DND-41 (cell line): ENCODE measurements at regions not wholly inside any gene's neighbourhood (a gene's known extent, or its start where the extent isn't known, plus 50 kb on each side); places are given as distances from the start of the nearest gene placed in this dataset.

ENCODE experiments used
- ATAC-seq: fragments of 200-7000 bp; cut with Tn5 transposase; 3 replicates; pipeline ENCODE4 v1.9.1; 2021; ENCODE audit warnings: low read depth; ENCODE audit not compliant: insufficient read depth
- DNase-seq: peaks from one replicate; pipeline ENCODE4 v3.0.0-alpha.2; 2020
- H2AFZ ChIP-seq: 2 replicates; pipeline ENCODE4 v1.6.0; 2012; ENCODE audit warnings: low read depth, low read length
- H3K27ac ChIP-seq: 2 replicates; pipeline ENCODE4 v1.5.1; 2012; ENCODE audit warnings: low read length, inconsistent platforms
- H3K27me3 ChIP-seq: fragments of 200-600 bp; sonication (generic); 2 replicates; pipeline ENCODE4 v1.6.0; 2012; ENCODE audit warnings: low read length, mild to moderate bottlenecking, inconsistent platforms; ENCODE audit not compliant: insufficient read depth, poor library complexity
- H3K36me3 ChIP-seq: 2 replicates; pipeline ENCODE4 v1.5.1; 2012; ENCODE audit warnings: low read length, inconsistent platforms; ENCODE audit not compliant: insufficient read depth
- H3K4me1 ChIP-seq: 2 replicates; pipeline ENCODE4 v1.5.1; 2012; ENCODE audit warnings: mild to moderate bottlenecking, low read length; ENCODE audit not compliant: insufficient read depth
- H3K4me2 ChIP-seq: 2 replicates; pipeline ENCODE4 v1.6.0; 2012; ENCODE audit warnings: mild to moderate bottlenecking, moderate library complexity, low read length, inconsistent platforms; ENCODE audit not compliant: insufficient read depth
- H3K4me3 ChIP-seq, 2 experiments: fragments of 200-600 bp in 1 of 2; shearing (Covaris generic) in 1 of 2; 2 replicates each; pipeline ENCODE4 v1.5.1; 2012 to 2016; ENCODE audit warnings: inconsistent platforms in 2 of 2, low read length in 2 of 2, mild to moderate bottlenecking in 2 of 2, low read depth in 1 of 2, moderate library complexity in 1 of 2
- H3K79me2 ChIP-seq: 2 replicates; pipeline ENCODE4 v1.6.0; 2012; ENCODE audit warnings: low read length, inconsistent platforms; ENCODE audit not compliant: insufficient read depth
- H3K9ac ChIP-seq: 2 replicates; pipeline ENCODE4 v1.6.0; 2012; ENCODE audit warnings: low read depth, mild to moderate bottlenecking, inconsistent platforms, low read length, moderate library complexity
- H3K9me3 ChIP-seq: 2 replicates; pipeline ENCODE4 v1.5.1; 2012; ENCODE audit warnings: low read length, moderate library complexity, mild to moderate bottlenecking, inconsistent platforms; ENCODE audit not compliant: insufficient read depth, severe bottlenecking
- H4K20me1 ChIP-seq: 2 replicates; pipeline ENCODE4 v1.6.0; 2012; ENCODE audit warnings: low read length; ENCODE audit not compliant: insufficient read depth
- EZH2 ChIP-seq: IDR thresholded peaks from 3 replicates; pipeline ENCODE4 v1.6.1; 2012; ENCODE audit warnings: borderline replicate concordance, low read depth, mild to moderate bottlenecking, moderate library complexity, low read length, inconsistent platforms; ENCODE audit not compliant: severe bottlenecking
- TF ChIP-seq, protein P1 (sequence below): IDR thresholded peaks from 2 replicates; pipeline ENCODE4 v1.5.1; 2012; ENCODE audit warnings: borderline replicate concordance, low read length, moderate library complexity, mild to moderate bottlenecking; ENCODE audit not compliant: poor library complexity, severe bottlenecking; ENCODE audit errors: extremely low read depth

DNA sequence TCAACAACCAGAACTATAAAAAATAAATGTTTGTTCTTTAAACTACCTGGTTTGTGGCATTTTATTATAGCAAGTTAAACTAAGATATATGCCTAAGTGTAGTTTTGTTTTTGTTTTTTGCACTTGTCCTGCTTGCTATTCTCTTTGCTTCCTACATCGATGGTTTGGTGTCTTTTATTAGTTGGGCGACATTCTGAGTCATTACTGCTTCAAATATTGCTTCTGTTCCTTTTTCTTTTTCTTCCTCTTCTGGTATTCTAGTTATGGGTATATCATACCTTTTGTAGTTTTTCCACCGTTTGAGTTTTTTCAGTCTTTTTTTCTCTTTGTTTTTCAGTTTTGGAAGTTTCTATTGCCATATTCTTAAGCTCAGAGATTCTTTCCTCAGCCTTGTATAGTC is 86.9 kb downstream of the MACIR start:
- H3K9me3 ChIP-seq, result no peaks in the 10 kb centered on the region
- no peaks in the 10 kb centered on the region for H3K4me1 ChIP-seq
- H4K20me1 ChIP-seq, result no peaks in the 10 kb centered on the region
- H3K9ac ChIP-seq, result no peak overlapping the region
- no peaks in the 10 kb centered on the region for H3K79me2 ChIP-seq
- TF ChIP-seq EZH2, result no peak
- TF ChIP-seq, protein P1, sequence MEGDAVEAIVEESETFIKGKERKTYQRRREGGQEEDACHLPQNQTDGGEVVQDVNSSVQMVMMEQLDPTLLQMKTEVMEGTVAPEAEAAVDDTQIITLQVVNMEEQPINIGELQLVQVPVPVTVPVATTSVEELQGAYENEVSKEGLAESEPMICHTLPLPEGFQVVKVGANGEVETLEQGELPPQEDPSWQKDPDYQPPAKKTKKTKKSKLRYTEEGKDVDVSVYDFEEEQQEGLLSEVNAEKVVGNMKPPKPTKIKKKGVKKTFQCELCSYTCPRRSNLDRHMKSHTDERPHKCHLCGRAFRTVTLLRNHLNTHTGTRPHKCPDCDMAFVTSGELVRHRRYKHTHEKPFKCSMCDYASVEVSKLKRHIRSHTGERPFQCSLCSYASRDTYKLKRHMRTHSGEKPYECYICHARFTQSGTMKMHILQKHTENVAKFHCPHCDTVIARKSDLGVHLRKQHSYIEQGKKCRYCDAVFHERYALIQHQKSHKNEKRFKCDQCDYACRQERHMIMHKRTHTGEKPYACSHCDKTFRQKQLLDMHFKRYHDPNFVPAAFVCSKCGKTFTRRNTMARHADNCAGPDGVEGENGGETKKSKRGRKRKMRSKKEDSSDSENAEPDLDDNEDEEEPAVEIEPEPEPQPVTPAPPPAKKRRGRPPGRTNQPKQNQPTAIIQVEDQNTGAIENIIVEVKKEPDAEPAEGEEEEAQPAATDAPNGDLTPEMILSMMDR, result no peak
- H2AFZ ChIP-seq, result no peak overlapping the region
- no peaks in the 10 kb centered on the region for H3K27me3 ChIP-seq
- H3K4me2 ChIP-seq, result no peak overlapping the region
- ATAC-seq (no peak), DNase-seq (no peak)
- no peaks in the 10 kb centered on the region for H3K36me3 ChIP-seq
- H3K27ac ChIP-seq, result no peak overlapping the region
- no peak overlapping the region for H3K4me3 ChIP-seq

DNA sequence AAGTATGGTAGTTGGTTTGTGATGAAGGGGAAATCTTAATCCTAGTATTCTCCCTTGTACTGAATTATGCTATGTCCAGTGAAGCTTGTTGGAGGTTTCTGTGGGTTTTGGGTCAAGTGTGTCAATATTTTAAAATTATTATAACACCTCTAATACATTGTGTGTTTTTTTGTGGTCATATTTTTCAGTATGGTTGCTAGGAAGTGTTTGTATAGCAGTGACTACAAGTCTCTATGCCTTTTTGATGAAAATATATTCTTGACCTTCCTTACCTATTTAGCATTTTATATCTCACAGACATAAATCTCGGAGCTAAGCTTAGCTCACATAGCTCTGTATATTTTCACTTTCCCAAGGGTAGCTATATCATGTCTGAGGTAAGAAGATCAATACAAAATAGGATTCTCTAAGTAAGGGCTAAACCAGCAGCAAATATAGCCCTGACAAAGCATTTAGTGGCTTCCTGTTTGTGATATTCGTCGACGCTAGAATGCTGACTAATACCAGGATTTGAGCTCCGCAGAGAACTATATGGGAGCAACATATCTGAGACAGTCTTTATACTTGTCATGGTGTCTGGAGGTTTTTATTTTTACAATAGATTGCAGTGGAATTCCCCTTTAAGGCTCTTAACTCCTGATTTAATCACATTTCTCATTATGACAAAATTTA is 82.3 kb downstream of the MACIR start:
- H3K27ac ChIP-seq, result no peak overlapping the region
- H3K27me3 ChIP-seq, result no peaks in the 10 kb centered on the region
- no peaks in the 10 kb centered on the region for H3K36me3 ChIP-seq
- no peaks in the 10 kb centered on the region for H4K20me1 ChIP-seq
- H3K9ac ChIP-seq, result no peak overlapping the region
- no peak for TF ChIP-seq EZH2
- TF ChIP-seq, protein P1, result no peak
- no peaks in the 10 kb centered on the region for H3K4me1 ChIP-seq
- ATAC-seq (no peak), DNase-seq (no peak)
- H2AFZ ChIP-seq, result no peak overlapping the region
- no peak overlapping the region for H3K4me2 ChIP-seq
- no peaks in the 10 kb centered on the region for H3K9me3 ChIP-seq
- no peak overlapping the region for H3K4me3 ChIP-seq
- H3K79me2 ChIP-seq, result no peaks in the 10 kb centered on the region

DNA sequence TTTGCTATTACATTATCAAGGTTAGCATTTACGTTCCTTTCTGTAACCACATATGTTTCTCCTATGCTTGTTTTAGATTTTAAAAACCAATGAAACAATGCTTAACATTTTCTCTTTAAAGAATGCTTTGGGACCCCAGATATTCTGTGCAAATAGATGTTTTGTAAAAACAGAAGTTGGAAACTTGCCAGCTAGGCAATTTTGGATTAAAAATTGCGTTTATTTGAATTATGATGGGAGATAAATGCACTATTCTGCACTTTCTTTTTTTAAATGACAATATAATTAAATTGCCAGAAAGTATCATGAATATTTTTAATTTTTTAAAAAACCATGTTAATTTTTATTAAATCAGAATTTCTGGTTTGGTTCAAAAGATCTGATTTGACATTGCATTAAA is 81.6 kb downstream of the MACIR start:
- no peak overlapping the region for H3K4me3 ChIP-seq
- no peaks in the 10 kb centered on the region for H3K4me1 ChIP-seq
- peaks cover 4% of the 10 kb centered on the region for H3K27me3 ChIP-seq
- no peak overlapping the region for H3K4me2 ChIP-seq
- no peak overlapping the region for H3K27ac ChIP-seq
- H3K9me3 ChIP-seq, result no peaks in the 10 kb centered on the region
- no peak overlapping the region for H3K9ac ChIP-seq
- no peak for TF ChIP-seq EZH2
- TF ChIP-seq, protein P1, result no peak
- no peaks in the 10 kb centered on the region for H4K20me1 ChIP-seq
- no peaks in the 10 kb centered on the region for H3K79me2 ChIP-seq
- no peak overlapping the region for H2AFZ ChIP-seq
- H3K36me3 ChIP-seq, result no peaks in the 10 kb centered on the region
- no peak for DNase-seq
- no peak for ATAC-seq

DNA sequence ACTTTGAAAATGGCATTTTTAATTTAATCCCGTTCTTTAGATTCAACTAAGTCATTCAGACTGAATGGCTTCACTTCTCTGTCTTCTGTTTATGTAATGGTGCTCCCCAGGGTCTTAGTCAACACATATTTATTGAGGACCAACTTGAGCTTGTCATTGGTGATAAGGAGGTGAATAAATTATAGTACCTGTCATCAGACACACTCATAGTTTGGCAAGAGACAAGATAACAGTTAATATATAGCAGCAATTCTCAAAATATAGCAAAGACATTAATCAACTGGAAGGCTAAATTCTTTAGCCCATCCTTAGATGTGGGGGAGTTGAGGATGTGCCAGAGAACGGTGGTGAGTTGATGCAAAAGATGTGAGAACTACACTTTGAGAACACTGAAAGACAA is 78.4 kb downstream of the MACIR start:
- DNase-seq (no peak), ATAC-seq (no peak)
- no peak overlapping the region for H3K9ac ChIP-seq
- no peaks in the 10 kb centered on the region for H3K79me2 ChIP-seq
- H4K20me1 ChIP-seq, result no peaks in the 10 kb centered on the region
- no peak overlapping the region for H3K27ac ChIP-seq
- H3K4me2 ChIP-seq, result no peak overlapping the region
- H3K4me3 ChIP-seq, result no peak overlapping the region
- peaks cover 6% of the 10 kb centered on the region for H3K27me3 ChIP-seq
- no peaks in the 10 kb centered on the region for H3K9me3 ChIP-seq
- no peak overlapping the region for H2AFZ ChIP-seq
- H3K4me1 ChIP-seq, result no peaks in the 10 kb centered on the region
- TF ChIP-seq EZH2, result no peak
- TF ChIP-seq, protein P1, result no peak
- no peaks in the 10 kb centered on the region for H3K36me3 ChIP-seq
